ENCODE measurements at regions not wholly inside any gene's neighbourhood (a gene's known extent, or its start where the extent isn't known, plus 50 kb on each side); places are given as distances from the start of the nearest gene placed in this dataset.

GRCh38 chr17:51387986-51388385 is 127.6 kb downstream of the UTP18 start:
- TF ChIP-seq ZFX (IDR thresholded peaks at IDR 0.05): no peak
- H3K27ac ChIP-seq: no peak overlapping the region

GRCh38 chr17:51389875-51390274 is 129.5 kb downstream of the UTP18 start:
- no peak for TF ChIP-seq CTCF (conservative IDR thresholded peaks at IDR 0.05)
- TF ChIP-seq ZFX (IDR thresholded peaks at IDR 0.05): no peak
- H3K27ac ChIP-seq: no peak overlapping the region

GRCh38 chr17:51391982-51392654 is 131.8 kb downstream of the UTP18 start:
- TF ChIP-seq ZFX (IDR thresholded peaks at IDR 0.05) (no peak), CTCF (conservative IDR thresholded peaks at IDR 0.05) (no peak)
- no peak overlapping the region for H3K27ac ChIP-seq

- TF ChIP-seq CTCF (conservative IDR thresholded peaks at IDR 0.05) (no peak), ZFX (IDR thresholded peaks at IDR 0.05) (no peak)
- no peak overlapping the region for H3K27ac ChIP-seq
Measured at GRCh38 chr17:51395621-51396020, 135.3 kb downstream of the UTP18 start.

GRCh38 chr17:51397361-51398127 is 137.2 kb downstream of the UTP18 start:
- H3K27ac ChIP-seq: no peak overlapping the region
- TF ChIP-seq CTCF (conservative IDR thresholded peaks at IDR 0.05) (no peak), ZFX (IDR thresholded peaks at IDR 0.05) (no peak)

- TF ChIP-seq ZFX (IDR thresholded peaks at IDR 0.05): no peak
- TF ChIP-seq CTCF (conservative IDR thresholded peaks at IDR 0.05): no peak
- H3K27ac ChIP-seq: no peak overlapping the region
Measured at GRCh38 chr17:51398128-51398525, 137.8 kb downstream of the UTP18 start.

- no peak overlapping the region for H3K27ac ChIP-seq
- no peak for TF ChIP-seq ZFX (IDR thresholded peaks at IDR 0.05)
Measured at GRCh38 chr17:51398687-51399086, 138.3 kb downstream of the UTP18 start.

- no peak for TF ChIP-seq ZFX (IDR thresholded peaks at IDR 0.05)
- TF ChIP-seq CTCF (conservative IDR thresholded peaks at IDR 0.05): no peak
- H3K27ac ChIP-seq: no peak overlapping the region
Measured at GRCh38 chr17:51401279-51401678, 140.9 kb downstream of the UTP18 start.
